SIG-M5 treated with dmso at 0.1 percent for 504 hours (cell line): ENCODE measurements at regions not wholly inside any gene's neighbourhood (a gene's known extent, or its start where the extent isn't known, plus 50 kb on each side); places are given as distances from the start of the nearest gene placed in this dataset.

Source experiments
- DNase-seq: peaks from one replicate; lab custom pipeline; 2025; ENCODE audit not compliant: unreplicated experiment; lab: John Stamatoyannopoulos, UW

- no peak for DNase-seq
Observed at GRCh38 chr14:54301359-54301758, 95.4 kb upstream of the CDKN3 start.

GRCh38 chr14:54306806-54307205, 90.0 kb upstream of the CDKN3 start:
- no peak for DNase-seq

GRCh38 chr14:54309615-54310014, 87.2 kb upstream of the CDKN3 start:
- DNase-seq = no peak

- DNase-seq = no peak
Observed at GRCh38 chr14:54310151-54310850, 86.5 kb upstream of the CDKN3 start.

GRCh38 chr14:54310851-54311228, 86.0 kb upstream of the CDKN3 start:
- no peak for DNase-seq

- DNase-seq = peak; percentile 22
Observed at GRCh38 chr14:54312166-54312801, 84.5 kb upstream of the CDKN3 start.

GRCh38 chr14:54314365-54315104, 82.3 kb upstream of the CDKN3 start:
- no peak for DNase-seq

GRCh38 chr14:54316652-54317051, 80.2 kb upstream of the CDKN3 start:
- no peak for DNase-seq

- no peak for DNase-seq
Observed at GRCh38 chr14:54317391-54317790, 79.4 kb upstream of the CDKN3 start.

- no peak for DNase-seq
Observed at GRCh38 chr14:54322246-54322645, 74.6 kb upstream of the CDKN3 start.

GRCh38 chr14:54322701-54323337, 74.0 kb upstream of the CDKN3 start:
- DNase-seq = no peak

- DNase-seq = no peak
Observed at GRCh38 chr14:54325766-54326165, 71.0 kb upstream of the CDKN3 start.

GRCh38 chr14:54329082-54329695, 67.6 kb upstream of the CDKN3 start:
- DNase-seq = peak; percentile 45

- no peak for DNase-seq
Observed at GRCh38 chr14:54330876-54331275, 65.9 kb upstream of the CDKN3 start.

- no peak for DNase-seq
Observed at GRCh38 chr14:54331516-54331915, 65.3 kb upstream of the CDKN3 start.

- no peak for DNase-seq
Observed at GRCh38 chr14:54332490-54332889, 64.3 kb upstream of the CDKN3 start.

GRCh38 chr14:54333511-54333910, 63.3 kb upstream of the CDKN3 start:
- no peak for DNase-seq

GRCh38 chr14:54335569-54336155, 61.1 kb upstream of the CDKN3 start:
- no peak for DNase-seq

- DNase-seq = no peak
Observed at GRCh38 chr14:54337314-54337713, 59.5 kb upstream of the CDKN3 start.

GRCh38 chr14:54338696-54339317, 58.0 kb upstream of the CDKN3 start:
- peak; percentile 29 for DNase-seq
